Duodenal mucosa (tissue), 2 donors: ENCODE measurements at regions not wholly inside any gene's neighbourhood (a gene's known extent, or its start where the extent isn't known, plus 50 kb on each side); places are given as distances from the start of the nearest gene placed in this dataset.

Experiments
- H3K27ac ChIP-seq: one replicate; pipeline ENCODE4 v1.7.0; 2013; ENCODE audit warnings: low read depth, low read length
- H3K27me3 ChIP-seq, 2 donors: one replicate each; pipeline ENCODE4 v1.7.0; 2013; ENCODE audit warnings: low read length in 2 of 2, control low read depth in 1 of 2; ENCODE audit not compliant: insufficient read depth in 2 of 2, control insufficient read depth in 1 of 2
- H3K36me3 ChIP-seq, 2 donors: one replicate each; pipeline ENCODE4 v1.7.0; 2013; ENCODE audit warnings: low read length in 2 of 2, control low read depth in 1 of 2; ENCODE audit not compliant: insufficient read depth in 2 of 2, control insufficient read depth in 1 of 2
- H3K4me1 ChIP-seq, 2 donors: one replicate each; pipeline ENCODE4 v1.7.0; 2013; ENCODE audit warnings: low read length in 2 of 2, control low read depth in 1 of 2; ENCODE audit not compliant: insufficient read depth in 2 of 2, control insufficient read depth in 1 of 2
- H3K4me3 ChIP-seq, 2 donors: one replicate each; pipeline ENCODE4 v1.7.0; 2013; ENCODE audit warnings: low read length in 2 of 2, low read depth in 1 of 2
- H3K9ac ChIP-seq, 2 donors: one replicate each; pipeline ENCODE4 v1.7.0; 2013; ENCODE audit warnings: low read length in 2 of 2, low read depth in 1 of 2
- H3K9me3 ChIP-seq, 2 donors: one replicate each; pipeline ENCODE4 v1.7.0; 2013; ENCODE audit warnings: low read length in 2 of 2, control low read depth in 1 of 2; ENCODE audit not compliant: control insufficient read depth in 1 of 2

- H3K36me3 ChIP-seq: no peaks in the 10 kb centered on the region
- peak overlapping the region in 1 of 2 donors; percentile 7 for H3K9ac ChIP-seq
- no peaks in the 10 kb centered on the region for H3K27me3 ChIP-seq
- H3K27ac ChIP-seq: no peak overlapping the region
- H3K4me3 ChIP-seq: no peak overlapping the region
- peaks cover 10 to 26% of the 10 kb centered on the region in 2 donors for H3K4me1 ChIP-seq
- no peaks in the 10 kb centered on the region for H3K9me3 ChIP-seq
These were observed 475.8 kb downstream of the FOXO1 start for GRCh38 chr13:40190641-40191100.

- Histone ChIP-seq H3K9me3 (no peaks in the 10 kb centered on the region), H3K9ac (peak overlapping the region in 1 of 2 donors; percentile 7), H3K4me3 (no peak overlapping the region), H3K27me3 (no peaks in the 10 kb centered on the region), H3K4me1 (peaks cover 10 to 26% of the 10 kb centered on the region in 2 donors), H3K36me3 (no peaks in the 10 kb centered on the region), H3K27ac (peak overlapping the region; percentile 26)
These were observed 475.1 kb downstream of the FOXO1 start for GRCh38 chr13:40191186-40191980.

- no peaks in the 10 kb centered on the region for H3K9me3 ChIP-seq
- H3K4me1 ChIP-seq: peaks cover 10 to 26% of the 10 kb centered on the region in 2 donors
- H3K27me3 ChIP-seq: no peaks in the 10 kb centered on the region
- no peak overlapping the region for H3K27ac ChIP-seq
- no peaks in the 10 kb centered on the region for H3K36me3 ChIP-seq
- no peak overlapping the region for H3K4me3 ChIP-seq
- H3K9ac ChIP-seq: no peak overlapping the region
These were observed 474.0 kb downstream of the FOXO1 start for GRCh38 chr13:40192452-40192851.

DNA sequence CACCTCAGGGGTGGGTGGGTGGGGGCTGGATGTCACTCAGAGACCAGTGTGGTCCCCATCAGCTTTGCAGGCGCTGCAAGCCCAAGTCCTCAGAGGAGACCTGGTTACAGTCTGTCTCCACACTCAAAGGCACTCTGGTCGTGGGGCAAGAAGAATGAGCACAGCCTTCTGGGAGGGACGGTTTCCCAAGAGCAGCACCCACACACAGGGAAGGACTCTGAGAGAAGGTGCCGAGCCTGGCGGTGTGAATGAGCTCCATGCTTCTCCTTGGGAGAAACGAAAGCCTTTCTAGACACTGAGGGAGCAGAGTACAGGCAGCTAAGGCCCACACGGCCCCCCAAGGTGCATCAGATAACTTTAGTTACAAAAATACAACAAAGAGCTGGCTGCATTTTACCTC is 473.6 kb downstream of the FOXO1 start:
- Histone ChIP-seq H3K4me1 (peaks cover 10 to 26% of the 10 kb centered on the region in 2 donors), H3K4me3 (no peak overlapping the region), H3K9me3 (no peaks in the 10 kb centered on the region), H3K27me3 (no peaks in the 10 kb centered on the region), H3K9ac (no peak overlapping the region), H3K36me3 (no peaks in the 10 kb centered on the region), H3K27ac (no peak overlapping the region)

DNA sequence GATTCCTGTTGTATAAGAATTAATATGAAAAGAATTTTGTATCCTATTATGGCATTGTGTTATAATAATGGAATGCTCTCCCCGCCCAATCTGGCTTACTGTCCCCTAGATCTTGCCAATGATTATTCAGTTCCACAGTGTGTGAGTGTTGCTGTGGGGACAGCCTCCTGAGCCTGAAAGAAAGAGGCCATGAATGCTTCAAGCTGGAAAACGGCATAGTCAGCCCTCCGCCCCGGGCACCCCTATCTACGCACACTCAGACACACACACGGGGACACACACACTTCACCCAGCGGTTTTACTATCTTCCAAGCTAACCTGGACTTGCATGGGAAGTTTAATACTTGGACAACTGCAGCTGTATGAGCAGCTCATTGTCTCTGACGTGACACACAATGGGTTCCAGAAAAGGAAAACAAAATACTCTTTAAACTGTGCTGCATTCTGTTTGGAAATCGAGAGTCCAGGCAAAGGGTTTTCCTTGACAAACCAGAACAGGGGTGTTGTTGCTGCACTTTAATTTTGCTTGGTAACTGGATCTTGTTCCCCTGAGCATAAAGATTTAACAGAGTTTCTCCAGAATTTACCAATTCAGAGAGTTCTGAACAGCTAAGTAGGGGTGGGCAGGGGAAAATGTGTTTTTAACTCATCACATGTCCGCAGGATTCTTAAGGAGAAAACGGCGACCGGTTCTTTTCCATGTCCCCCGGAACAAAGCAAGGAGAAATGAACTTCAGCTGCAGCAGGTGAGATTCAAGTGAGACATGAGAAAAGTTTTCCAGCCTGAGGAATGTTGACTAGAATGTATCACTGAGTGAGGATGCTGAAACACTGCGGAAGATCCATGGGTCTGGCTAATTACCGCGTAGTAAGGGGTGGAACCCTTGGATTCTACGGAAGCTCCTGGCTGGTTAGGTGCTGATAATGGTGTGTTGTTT is 472.9 kb downstream of the FOXO1 start:
- no peak overlapping the region for H3K4me3 ChIP-seq
- peak overlapping the region; percentile 2 for H3K27ac ChIP-seq
- H3K9ac ChIP-seq: no peak overlapping the region
- no peaks in the 10 kb centered on the region for H3K9me3 ChIP-seq
- no peaks in the 10 kb centered on the region for H3K27me3 ChIP-seq
- H3K4me1 ChIP-seq: peaks cover 10 to 21% of the 10 kb centered on the region in 2 donors
- H3K36me3 ChIP-seq: no peaks in the 10 kb centered on the region

GRCh38 chr13:40194224-40194806 is 472.1 kb downstream of the FOXO1 start:
- Histone ChIP-seq H3K27me3 (no peaks in the 10 kb centered on the region), H3K27ac (no peak overlapping the region), H3K4me1 (peaks cover 10 to 19% of the 10 kb centered on the region in 2 donors), H3K9ac (no peak overlapping the region), H3K9me3 (no peaks in the 10 kb centered on the region), H3K4me3 (no peak overlapping the region), H3K36me3 (no peaks in the 10 kb centered on the region)

GRCh38 chr13:40197049-40197448 is 469.4 kb downstream of the FOXO1 start:
- Histone ChIP-seq H3K27ac (no peak overlapping the region), H3K27me3 (no peaks in the 10 kb centered on the region), H3K9me3 (no peaks in the 10 kb centered on the region), H3K4me1 (no peaks in the 10 kb centered on the region), H3K4me3 (no peak overlapping the region), H3K9ac (no peak overlapping the region), H3K36me3 (no peaks in the 10 kb centered on the region)

DNA sequence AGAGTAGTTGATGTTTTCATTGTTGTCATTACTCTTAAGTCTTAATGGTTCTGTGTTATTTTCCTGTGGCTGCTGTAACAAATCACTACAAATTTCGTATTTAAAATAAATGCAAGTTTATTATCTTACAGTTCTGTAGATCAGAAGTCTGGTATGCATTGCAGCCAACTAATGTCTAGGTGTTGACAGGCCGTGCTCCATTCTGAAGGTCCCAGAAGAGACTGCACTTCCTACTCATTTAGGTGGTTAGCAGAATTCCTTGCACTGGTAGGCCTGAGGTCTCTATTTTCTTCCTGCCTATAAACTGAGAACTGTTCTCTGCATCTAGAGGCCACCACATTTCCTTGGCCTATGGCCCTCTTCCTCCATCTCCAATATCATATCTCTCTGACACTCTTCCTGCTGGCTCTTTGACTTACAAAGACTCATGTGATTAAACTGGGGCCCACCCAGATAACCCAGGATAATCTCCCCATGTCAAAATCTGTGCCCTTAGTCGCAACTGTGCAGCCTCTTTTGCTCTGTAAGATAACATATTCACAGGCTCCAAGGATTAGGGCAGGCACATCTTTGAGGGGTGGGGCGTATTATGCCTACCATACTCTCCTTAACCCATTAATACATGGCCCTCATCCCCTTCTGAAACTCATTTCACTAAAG is 468.4 kb downstream of the FOXO1 start:
- no peaks in the 10 kb centered on the region for H3K4me1 ChIP-seq
- H3K9ac ChIP-seq: no peak overlapping the region
- no peaks in the 10 kb centered on the region for H3K36me3 ChIP-seq
- H3K27ac ChIP-seq: no peak overlapping the region
- no peak overlapping the region for H3K4me3 ChIP-seq
- H3K27me3 ChIP-seq: no peaks in the 10 kb centered on the region
- H3K9me3 ChIP-seq: no peaks in the 10 kb centered on the region

- H3K27me3 ChIP-seq: no peaks in the 10 kb centered on the region
- H3K27ac ChIP-seq: no peak overlapping the region
- no peak overlapping the region for H3K4me3 ChIP-seq
- H3K9me3 ChIP-seq: no peaks in the 10 kb centered on the region
- no peaks in the 10 kb centered on the region for H3K36me3 ChIP-seq
- H3K4me1 ChIP-seq: no peaks in the 10 kb centered on the region
- H3K9ac ChIP-seq: no peak overlapping the region
These were observed 466.0 kb downstream of the FOXO1 start for GRCh38 chr13:40200273-40200978.
